GM21717 (cell line): ENCODE measurements at regions not wholly inside any gene's neighbourhood (a gene's known extent, or its start where the extent isn't known, plus 50 kb on each side); places are given as distances from the start of the nearest gene placed in this dataset.
A peak's percentile ranks its signal among the peaks of the same experiment; 100 is the strongest.
"Not testable (repeated sequence)": the region's sequence is repeated elsewhere in the genome, so short reads cannot be mapped to it uniquely, and the experiment has no call there.

Experiments
- ATAC-seq: cut with Tn5 transposase; IDR thresholded peaks from one replicate; pipeline ENCODE4 v1.9.1; 2021; ENCODE audit warnings: mild to moderate bottlenecking, moderate library complexity; ENCODE audit not compliant: unreplicated experiment

DNA sequence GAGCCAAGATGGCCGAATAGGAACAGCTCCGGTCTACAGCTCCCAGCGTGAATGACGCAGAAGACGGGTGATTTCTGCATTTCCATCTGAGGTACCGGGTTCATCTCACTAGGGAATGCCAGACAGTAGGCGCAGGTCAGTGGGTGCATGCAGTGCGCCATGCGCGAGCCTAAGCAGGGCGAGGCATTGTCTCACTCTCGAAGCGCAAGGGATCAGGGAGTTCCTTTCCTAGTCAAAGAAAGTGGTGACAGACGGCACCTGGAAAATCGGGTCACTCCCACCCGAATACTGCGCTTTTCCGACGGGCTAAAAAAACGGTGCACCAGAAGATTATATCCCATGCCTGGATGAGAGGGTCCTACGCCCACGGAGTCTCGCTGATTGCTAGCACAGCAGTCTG is 600.1 kb downstream of the PRR16 start:
- ATAC-seq, result not testable (repeated sequence)

DNA sequence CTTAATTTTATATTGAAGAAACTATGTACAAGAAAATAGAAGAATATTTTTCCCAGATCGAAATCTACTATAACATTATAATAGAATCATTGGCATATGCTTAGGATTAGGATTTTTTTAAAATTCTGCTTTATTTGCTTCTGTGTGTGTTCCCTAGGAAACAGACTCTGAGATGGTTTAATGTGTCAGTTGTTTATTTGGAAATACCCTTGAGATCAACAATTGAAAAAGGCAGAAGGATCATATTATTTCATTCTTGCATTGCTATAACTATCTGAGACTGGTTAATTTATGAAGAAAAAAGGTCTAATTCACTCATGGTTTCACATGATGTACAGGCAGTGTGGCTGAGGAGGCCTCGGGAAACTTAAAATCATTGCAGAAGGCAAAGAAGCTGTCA is 622.6 kb downstream of the PRR16 start:
- ATAC-seq, result no peak

DNA sequence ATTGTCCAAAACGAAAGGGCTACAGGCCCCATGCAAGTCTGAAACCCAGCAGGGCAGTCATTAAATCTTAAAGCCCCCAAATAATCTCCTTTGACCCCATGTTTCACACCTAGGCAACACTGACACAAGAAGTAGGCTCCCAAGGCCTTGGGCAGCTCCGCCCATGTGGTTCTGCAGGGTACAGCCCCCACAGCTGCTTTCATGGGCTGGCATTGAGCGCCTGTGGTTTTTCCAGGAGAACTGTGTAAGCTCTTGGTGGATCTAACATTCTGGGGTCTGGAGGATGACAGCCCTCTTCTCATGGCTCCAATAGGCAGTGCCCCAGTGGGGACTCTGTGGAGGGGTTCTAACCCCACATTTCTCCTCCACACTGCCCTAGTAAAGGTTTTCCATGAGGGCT is 623.5 kb downstream of the PRR16 start:
- ATAC-seq, result no peak

DNA sequence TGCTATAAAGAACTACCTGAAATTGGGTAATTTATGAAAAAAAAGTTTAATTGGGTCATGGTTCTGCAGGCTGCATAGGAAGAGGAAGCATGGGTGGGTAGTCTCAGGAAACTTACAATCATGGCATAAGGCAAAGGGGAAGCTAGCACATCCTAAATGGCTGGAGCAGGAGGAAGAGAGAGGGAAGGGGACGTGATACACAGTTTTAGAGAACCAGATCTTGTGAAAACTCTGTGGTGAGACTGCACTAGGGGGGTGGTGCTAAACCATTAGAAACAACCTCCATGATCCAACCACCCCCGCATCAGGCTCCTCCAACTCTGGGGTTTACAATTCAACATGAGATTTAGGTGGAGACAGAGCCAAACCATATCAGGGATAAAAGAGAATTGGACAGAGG is 624.2 kb downstream of the PRR16 start:
- ATAC-seq, result no peak

DNA sequence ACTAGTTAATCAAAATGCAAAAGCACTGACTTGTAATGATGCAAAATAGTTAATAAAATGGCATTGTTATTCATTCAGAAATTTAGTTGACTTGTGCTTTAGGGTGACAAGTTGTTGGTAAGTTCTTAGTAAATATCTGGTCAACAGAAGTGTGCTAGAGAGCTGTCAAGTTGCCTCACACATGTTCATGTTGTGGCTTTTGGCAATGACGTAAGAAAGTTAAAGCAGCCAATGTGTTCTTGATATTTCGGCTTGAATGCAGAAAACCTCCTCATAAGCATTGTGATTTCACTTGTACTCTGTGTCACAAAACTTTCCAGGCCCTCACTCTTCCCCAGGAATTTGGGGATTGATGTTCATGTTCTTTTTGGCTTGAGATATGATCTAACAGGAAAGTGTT is 626.7 kb downstream of the PRR16 start:
- no peak for ATAC-seq

DNA sequence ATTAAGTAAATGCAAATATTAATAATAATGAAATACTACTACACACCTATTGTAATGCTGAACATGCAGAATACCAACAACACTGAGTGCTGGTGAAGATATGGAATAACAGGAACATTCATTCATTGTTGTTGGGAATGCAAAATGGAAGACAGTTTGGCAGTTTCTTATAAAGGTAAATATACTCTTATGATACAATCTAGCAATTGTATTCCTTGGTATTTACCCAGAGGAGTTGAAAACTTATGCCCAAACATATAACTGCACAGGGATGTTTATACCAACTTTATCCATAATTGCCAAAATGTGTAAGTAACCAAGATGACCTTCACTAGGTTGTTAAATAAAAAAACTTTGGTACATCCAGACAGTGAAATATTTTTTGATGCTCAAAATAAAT is 636.8 kb downstream of the PRR16 start:
- no peak for ATAC-seq

DNA sequence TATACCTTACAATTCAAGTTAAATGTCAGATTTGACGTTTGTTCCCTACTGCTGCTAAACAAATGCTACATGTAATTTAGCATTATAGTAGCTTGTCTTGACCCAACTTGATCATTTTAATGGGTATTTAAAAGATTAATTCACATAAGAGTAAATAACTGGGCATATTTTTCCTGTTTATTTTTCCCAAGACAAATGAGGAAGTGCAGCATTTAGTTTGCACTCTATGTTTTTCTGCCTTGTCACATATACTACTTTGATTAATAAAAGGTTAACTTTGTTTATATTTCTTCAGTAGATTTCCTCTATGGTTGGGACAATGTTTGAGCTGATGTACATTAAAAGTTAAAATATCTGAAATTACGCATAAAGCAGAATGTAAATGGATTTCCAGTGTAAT is 641.8 kb downstream of the PRR16 start:
- ATAC-seq, result no peak

DNA sequence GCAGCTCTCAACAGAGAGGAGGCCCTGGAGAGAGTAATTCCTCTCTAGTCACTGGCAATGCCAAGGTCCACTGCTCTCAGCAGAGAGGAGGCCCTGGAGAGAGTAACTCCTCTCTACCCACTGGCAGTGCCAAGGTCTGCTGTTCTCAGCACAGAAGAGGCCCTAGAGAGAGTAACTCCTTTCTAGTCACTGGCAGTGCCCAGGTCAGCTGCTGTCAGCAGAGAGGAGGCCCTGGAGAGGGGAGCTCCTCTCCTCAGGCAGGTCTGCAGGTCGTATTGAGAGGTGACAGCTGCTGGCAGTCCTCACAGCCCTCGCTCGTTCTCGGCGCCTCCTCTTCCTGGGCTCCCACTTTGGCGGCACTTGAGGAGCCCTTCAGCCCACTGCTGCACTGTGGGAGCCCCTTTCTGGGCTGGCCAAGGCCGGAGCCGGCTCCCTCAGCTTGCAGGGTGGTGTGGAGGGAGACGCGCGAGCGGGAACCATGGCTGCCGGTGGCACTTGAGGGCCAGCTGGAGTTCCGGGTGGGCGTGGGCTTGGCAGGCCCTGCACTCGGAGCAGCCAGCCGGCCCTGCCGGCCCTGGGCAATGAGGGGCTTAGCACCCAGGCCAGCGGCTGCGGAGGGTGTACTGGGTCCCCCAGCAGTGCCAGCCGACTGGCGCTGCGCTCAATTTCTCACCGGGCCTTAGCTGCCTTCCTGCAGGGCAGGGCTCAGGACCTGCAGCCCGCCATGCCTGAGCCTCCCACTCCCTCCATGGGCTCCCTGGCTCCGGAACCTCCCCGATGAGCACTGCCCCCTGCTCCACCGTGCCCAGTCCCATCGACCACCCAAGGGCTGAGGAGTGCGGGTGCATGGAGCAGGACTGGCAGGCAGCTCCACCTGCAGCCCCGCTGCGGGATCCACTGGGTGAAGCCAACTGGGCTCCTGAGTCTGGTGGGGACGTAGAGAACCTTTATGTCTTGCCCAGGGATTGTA is 642.9 kb downstream of the PRR16 start:
- ATAC-seq, result not testable (repeated sequence)

DNA sequence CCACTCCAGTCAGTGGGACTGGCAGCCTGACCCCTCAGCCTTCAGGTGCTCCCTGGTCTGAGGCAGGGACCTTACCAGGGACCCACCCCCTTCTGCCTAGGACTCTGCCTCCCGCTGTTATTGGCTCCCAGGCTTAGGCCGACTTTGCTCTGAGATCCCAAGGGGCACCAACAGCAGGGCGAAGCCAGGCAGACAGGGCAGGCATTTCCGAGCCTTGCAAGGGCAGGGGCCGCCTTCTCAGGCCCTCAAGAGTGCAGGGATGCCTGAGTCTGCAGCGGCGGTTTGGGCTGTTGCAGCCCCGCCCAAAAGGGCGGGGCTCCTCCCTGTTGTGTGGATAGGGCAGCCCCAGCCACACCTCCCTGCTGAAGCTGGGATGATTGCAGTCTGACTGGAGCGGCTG is 644.6 kb downstream of the PRR16 start:
- no peak for ATAC-seq

DNA sequence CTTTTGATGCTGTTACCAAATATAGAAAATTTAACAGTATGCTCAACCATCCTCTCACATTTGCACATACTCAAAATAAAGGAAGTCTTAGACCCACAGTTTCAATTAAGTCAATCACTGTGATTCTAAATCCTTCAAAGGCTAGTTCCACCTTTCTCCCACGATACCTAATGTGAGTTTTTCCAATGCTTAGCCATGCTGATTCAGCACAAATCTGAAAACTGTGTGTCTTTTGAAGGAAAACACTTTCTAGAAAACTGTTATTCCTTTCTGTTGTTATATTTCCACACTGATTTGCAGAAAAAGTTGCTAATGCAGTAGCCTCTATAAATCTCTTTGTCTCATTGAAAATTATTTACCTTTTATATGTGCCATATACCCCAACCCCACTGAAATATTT is 645.7 kb downstream of the PRR16 start:
- no peak for ATAC-seq

DNA sequence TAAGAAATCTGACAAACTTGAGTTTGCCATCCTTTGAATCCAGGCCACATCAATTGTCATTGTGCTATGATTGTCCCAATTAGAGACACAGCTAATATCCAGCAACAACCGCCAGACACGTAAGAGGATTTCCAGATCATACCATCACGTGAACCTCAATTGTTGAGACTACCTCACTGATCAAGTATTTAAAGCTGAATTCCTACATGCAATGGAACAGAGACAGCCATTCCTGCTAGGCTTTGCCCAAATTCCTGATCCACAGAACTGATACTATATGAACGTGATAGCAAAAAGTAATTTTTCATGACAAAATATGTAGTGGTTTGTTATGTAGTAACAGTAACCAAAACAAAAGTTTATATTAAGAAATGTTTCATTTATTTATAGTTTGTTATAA is 657.7 kb downstream of the PRR16 start:
- ATAC-seq, result no peak

DNA sequence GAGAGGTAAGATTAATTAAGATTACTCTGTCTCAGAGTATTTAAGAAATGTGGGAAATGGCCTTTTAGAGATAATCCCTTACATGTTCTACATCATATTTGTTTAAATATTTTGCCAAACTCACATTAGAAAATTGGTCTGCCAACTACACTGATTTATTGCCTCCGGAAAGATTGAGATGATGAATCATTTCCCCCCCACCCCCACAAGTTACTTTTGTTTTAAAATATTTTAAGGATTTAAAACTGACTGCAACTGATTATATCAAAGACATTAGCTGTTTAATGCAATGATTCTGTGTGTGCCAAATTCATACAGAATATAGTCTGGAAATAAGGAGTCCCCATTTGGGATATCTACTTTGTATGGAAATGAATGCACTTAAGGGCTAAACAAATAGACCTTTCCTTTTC is 674.4 kb downstream of the PRR16 start:
- ATAC-seq, result no peak

DNA sequence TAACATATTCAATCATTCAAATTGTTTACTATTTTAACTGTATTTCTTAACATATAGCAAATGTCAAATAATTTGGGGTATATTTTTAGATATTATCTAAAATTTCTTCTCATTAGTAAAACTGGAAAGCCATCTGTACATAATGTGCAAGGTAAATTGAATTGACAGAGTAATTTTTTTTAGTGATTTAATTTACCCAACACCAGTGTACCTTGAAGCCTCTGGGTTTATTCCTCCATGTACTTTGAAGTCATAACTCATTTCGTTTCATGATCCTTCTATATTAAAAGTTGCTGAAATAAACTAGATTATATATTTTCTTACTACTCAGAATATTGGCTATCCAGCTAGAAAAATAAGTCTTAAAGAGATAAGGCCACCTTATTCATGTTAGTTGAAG is 674.9 kb downstream of the PRR16 start:
- ATAC-seq, result no peak

DNA sequence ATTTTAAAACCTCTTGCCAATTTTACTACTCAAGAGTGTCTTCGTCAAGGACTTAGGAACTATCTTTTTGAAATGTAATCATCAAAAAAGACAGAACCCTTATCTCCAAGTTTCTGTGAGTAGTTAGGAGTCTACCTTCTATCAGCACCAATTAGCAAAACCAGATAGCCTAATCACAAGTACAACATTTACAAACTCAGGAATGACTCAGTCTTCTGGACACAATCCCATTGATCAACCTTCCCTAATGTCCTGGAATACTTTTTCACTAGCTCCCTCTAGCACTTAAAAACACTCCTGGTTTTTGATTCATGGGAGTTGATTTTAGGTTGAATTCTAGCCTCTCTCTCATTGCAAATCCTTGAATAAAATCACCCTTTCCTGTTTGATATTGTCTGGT is 680.7 kb downstream of the PRR16 start:
- ATAC-seq, result no peak

DNA sequence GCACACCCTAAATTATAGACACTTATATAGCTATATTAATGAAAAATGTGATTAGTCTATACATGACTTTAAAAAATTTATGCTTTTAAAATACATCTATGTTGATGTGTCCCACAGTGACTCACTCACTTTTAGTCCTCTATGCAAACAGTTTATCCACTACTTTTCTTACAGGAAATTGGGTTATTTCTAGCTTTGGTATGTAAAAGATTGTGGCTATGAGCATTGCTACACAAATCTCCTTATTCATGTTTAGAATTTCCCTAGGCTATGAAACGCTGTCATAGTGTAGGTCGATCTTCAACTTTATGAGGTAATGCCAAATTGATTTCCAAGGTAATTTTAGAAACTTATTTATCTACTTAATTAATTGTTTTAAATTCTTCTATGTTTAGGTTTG is 687.4 kb downstream of the PRR16 start:
- no peak for ATAC-seq

DNA sequence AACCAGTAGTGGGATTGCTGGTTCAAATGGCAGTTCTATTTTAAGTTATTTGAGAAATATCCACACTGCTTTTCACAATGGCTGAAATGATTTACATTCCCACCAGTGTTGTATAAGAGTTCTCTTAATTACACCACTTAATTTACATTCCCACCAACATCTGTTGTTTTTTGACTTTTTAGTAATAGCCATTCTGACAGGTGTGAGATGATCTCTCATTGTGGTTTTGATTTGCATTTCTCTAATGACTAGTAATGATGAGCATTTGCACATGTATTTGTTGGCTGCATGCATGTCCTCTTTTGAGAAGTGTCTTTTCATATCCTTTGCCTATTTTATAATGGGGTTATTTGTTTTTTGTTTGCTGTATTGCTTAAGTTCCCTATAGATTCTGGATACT is 688.3 kb downstream of the PRR16 start:
- ATAC-seq, result peak; percentile 80

DNA sequence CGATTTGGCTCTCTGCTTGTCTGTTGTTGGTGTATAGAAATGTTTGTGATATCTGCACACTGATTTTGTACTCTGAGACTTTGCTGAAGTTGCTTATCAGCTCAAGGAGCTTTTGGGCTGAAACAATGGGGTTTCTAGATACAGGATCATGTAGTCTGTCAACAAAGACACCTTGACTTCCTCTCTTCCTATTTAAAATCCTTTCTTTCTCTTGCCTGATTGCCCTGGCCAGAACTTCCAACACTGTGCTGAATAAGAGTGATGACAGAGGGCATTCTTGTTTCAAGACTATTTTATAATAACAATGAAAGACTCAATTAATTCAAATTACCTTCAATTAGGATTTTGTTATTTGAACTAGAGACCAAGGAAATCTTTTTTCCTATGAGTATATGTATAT is 692.5 kb downstream of the PRR16 start:
- ATAC-seq, result no peak

DNA sequence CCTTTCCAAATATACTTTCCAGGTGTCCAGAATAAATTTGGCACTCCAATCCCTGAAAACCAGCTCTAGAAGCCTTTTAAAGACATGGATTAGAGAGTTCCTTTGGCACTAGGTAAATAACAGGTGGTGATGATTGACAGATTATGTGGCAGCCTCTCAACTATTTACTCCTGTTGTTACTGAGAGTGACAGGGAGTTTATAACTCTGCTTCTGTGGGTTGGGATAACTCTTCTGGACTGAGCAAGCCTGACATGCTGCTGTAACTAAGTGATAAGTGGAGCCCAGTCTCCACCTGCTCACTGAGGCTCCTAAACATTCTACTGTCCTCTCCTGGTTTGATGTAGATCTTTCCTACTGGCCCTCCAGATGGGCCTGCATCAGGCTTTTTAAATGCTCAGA is 693.2 kb upstream of the FTMT start:
- ATAC-seq, result no peak

DNA sequence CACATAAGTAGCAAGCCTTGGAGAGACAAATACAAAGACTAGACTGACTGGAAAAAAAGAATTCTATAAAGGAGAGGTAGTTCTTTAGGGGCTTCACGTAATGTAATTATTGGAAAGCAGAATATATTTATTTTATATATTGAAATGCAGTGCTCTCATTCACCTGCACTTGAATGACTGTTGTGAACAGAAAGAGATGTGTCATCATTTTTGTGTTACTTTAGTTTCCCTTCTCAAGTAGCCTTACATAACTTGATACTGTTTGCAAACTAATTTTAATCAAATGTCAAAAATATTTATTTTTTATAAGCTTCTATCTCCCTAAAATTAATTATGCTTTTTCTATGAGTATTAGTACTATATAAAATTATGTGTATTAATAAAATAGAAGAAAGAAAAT is 691.1 kb upstream of the FTMT start:
- no peak for ATAC-seq

DNA sequence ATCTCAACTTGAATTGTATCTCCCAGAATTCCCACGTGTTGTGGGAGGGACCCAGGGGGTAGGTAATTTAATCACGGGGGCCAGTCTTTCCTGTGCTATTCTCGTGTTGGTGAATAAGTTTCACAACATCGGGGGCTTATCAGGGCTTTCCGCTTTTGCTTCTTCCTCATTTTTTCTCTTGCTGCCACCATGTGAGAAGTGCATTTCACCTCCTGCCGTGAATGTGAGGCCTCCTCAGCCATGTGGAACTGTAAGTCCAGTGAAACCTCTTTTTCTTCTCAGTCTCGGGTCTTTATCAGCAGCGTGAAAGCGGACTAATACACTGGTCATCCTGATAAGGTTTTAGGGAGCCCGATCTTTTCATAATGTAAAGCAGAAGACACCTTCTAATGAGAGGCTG is 687.0 kb upstream of the FTMT start:
- no peak for ATAC-seq

DNA sequence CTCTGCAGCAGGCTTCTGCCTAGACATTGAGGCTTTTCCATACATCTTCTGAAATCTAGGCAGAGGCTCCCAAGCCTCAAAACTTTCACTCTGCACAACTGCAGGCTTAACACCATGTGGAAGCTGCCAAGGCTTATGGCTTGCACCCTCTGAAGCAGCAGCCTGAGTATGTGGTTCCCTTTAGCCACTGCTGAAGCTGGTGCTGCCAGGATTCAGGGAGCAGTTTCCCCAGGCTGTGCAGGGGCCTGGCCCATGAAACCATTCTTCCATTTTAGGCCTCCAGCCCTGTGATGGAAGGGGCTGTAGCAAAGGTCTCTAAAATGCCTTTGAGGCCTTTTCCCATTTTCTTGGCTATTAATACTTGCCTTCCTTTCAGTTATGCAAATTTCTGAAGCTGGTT is 680.3 kb upstream of the FTMT start:
- no peak for ATAC-seq

DNA sequence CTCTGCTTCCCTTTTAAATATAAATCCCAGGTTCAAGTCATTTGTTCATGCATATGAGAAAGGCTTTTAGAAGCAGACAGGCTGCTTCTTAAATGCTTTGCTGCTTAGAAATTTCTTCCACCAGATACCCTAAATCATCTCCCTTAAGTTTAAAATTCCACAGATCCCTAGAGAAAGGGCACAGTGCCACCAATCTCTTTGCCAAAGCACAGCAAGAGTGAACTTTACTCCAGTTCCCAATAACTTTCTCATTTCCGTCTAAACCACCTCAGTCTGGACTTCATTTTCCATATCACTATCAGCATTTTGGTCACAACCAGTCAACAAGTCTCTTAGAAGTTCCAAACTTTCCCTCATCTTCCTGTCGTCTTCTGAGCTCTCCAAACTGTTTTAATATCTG is 679.8 kb upstream of the FTMT start:
- ATAC-seq, result no peak

DNA sequence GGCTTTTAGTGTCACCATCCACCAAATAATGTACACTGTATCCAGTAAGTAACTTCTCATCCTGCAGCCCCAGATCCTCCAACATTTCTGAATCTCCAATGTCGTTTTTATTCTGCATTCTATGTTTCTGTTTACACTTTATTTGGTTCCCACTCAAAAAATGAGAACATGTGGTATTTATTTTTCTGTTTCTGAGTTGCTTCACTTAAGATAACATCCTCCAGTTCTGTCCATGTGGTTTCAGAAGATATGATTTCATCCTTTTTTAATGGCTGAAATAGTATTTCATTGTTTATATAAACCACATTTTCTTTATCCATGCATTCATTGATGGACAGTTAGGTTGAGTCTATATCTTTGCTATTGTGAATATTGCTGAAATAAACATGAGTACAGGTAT is 677.3 kb upstream of the FTMT start:
- no peak for ATAC-seq
